AML-193 (cell line): ENCODE measurements at regions not wholly inside any gene's neighbourhood (a gene's known extent, or its start where the extent isn't known, plus 50 kb on each side); places are given as distances from the start of the nearest gene placed in this dataset.

Experiments used
- DNase-seq, 2 experiments: peaks; one replicate each; lab custom pipeline; 2025; lab: John Stamatoyannopoulos, UW

- no peak for DNase-seq
Measured at GRCh38 chr5:164351245-164351834, 845.9 kb downstream of the MAT2B start.

GRCh38 chr5:164352695-164353094 is 847.3 kb downstream of the MAT2B start:
- no peak for DNase-seq

GRCh38 chr5:164353155-164353554 is 847.7 kb downstream of the MAT2B start:
- no peak for DNase-seq

GRCh38 chr5:164354139-164354751 is 848.8 kb downstream of the MAT2B start:
- DNase-seq = peak; percentile 31 to 42

- no peak for DNase-seq
Measured at GRCh38 chr5:164355267-164355830, 849.9 kb downstream of the MAT2B start.

- peak in 1 of 2 experiments; percentile 20 for DNase-seq
Measured at GRCh38 chr5:164356790-164357189, 851.4 kb downstream of the MAT2B start.

GRCh38 chr5:164357395-164358033 is 852.1 kb downstream of the MAT2B start:
- DNase-seq = peak; percentile 66 to 77

- peak in 1 of 2 experiments; percentile 21 for DNase-seq
Measured at GRCh38 chr5:164358531-164359259, 853.3 kb downstream of the MAT2B start.

GRCh38 chr5:164359260-164360255 is 854.1 kb downstream of the MAT2B start:
- DNase-seq = no peak

GRCh38 chr5:164360589-164360988 is 855.2 kb downstream of the MAT2B start:
- DNase-seq = no peak

- no peak for DNase-seq
Measured at GRCh38 chr5:164361986-164362385, 856.6 kb downstream of the MAT2B start.

- no peak for DNase-seq
Measured at GRCh38 chr5:164362835-164363234, 857.4 kb downstream of the MAT2B start.

- DNase-seq = no peak
Measured at GRCh38 chr5:164364237-164365208, 859.1 kb downstream of the MAT2B start.

GRCh38 chr5:164370841-164371240 is 865.4 kb downstream of the MAT2B start:
- DNase-seq = no peak

- DNase-seq = no peak
Measured at GRCh38 chr5:164372892-164373291, 867.5 kb downstream of the MAT2B start.

- DNase-seq = no peak
Measured at GRCh38 chr5:164373876-164374275, 868.5 kb downstream of the MAT2B start.

GRCh38 chr5:164375051-164375450 is 869.6 kb downstream of the MAT2B start:
- DNase-seq = no peak

GRCh38 chr5:164376843-164377242 is 871.4 kb downstream of the MAT2B start:
- peak; percentile 74 to 80 for DNase-seq

- DNase-seq = no peak
Measured at GRCh38 chr5:164377746-164378145, 872.3 kb downstream of the MAT2B start.

GRCh38 chr5:164383662-164384061 is 878.2 kb downstream of the MAT2B start:
- DNase-seq = no peak
